GM18907 (cell line): ENCODE measurements at regions not wholly inside any gene's neighbourhood (a gene's known extent, or its start where the extent isn't known, plus 50 kb on each side); places are given as distances from the start of the nearest gene placed in this dataset.

Experiments
- ATAC-seq: cut with Tn5 transposase; IDR thresholded peaks from one replicate; pipeline ENCODE4 v1.9.1; 2021; ENCODE audit warnings: mild to moderate bottlenecking, moderate library complexity; ENCODE audit not compliant: unreplicated experiment

DNA sequence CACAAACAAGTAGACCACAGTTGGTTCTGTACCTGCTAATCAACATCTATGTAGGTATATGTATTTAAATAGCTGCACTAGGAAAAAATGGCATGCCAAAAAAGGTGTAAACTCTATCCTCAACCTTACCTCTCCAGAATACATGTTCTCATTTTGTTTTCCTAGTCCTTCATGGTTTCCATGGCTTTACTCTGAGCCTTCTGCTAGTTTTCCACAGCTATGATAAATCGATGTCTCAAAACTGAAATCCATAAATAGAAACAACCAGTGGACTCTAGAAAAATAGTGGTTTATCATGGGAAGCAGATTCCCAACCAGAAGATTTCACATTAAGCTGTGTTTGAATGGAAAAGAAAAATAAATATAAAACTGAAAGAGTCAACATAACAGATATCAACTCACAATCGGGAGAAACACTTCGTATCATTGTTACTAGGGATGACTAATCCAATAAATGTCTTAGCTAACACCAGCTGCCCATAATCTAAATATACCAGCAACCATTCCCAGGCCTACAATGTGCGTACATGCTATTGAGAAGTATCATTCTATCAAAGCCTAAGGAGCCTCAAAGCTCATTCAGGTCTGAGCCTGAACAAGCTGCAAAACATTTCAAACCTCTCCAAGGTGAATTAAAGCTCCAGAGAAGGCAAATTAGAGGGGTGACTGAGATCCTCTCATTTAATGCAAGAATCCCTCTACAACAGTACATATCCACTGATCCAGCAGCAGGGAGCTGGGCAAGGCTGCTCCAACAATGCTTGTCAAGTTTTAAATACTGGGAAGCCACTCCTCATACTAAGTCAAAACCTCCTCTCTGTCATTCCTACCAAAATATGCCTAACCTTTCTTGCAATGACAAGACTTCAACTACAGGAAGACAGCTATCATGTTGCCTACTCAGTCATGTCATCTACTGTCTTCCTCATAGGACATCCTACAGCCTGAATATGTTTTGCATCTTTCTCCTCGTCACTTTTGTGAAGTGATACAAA lies 90.2 kb downstream of the KCTD12 start:
- no peak for ATAC-seq

DNA sequence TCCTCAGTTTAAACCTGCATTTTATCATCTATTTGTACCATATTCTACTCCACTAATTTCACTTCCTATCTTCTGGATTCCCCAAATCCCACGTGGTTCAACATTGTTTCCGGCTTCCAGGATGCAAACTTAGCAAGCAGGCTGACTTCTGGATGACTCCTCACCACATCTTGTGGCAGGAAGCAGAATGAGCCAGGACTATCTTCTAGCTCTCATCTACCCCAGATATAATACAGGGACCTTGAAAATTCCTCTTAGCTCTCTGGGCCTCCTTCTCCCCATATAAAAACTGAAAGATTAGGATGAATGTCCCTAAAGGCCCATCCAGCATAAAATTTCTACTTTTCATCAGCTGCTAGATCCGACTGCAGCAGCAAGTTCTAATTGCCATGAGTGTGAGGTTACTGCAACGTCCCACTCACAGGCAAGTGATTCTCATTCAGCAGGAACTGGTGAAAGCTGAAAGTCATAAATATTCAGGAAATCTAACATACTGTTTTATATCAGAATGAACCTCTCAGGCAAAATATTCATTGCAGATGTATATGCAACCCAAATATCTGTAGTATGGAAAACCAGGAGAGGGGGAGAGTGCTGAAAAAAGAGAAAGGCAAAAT lies 93.4 kb downstream of the KCTD12 start:
- ATAC-seq, result no peak

DNA sequence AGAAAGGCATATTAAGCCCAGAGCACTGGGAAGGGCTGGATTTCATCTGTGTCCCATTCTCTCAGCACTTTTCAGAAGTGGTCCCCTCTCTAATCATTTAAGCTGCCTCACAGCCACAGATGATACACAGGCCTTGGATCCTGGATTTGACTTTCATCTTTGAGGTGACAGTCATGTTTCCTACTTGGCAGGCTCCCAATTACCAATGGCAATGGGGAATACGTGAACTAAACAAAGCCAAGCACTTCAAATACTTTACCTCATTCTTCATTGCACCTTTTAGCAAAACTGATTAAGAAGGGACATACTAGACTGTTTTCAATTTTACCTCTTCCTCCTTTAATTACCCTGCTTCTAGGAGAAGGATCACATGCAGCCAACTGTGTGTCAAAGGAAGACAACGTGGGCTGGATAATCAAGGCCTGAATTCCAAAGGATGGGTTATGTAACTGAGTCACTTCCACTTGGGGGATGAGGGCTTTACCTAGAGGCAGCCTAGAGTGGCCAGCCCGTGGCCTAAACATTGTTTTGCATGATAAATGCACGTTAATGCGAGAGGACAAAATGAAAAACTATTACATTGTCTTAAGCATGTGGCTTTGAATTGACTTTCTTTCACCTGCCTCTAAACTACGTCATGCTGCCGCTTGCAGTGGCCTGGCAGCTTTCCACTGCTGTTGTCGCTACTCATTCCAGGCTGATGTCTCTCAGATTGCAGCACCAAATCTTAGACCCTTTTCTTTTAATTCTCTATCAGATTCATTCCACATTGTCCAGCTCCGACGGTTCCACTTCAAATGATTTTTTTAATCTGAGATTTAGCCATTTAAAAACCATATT lies 95.0 kb downstream of the KCTD12 start:
- no peak for ATAC-seq

DNA sequence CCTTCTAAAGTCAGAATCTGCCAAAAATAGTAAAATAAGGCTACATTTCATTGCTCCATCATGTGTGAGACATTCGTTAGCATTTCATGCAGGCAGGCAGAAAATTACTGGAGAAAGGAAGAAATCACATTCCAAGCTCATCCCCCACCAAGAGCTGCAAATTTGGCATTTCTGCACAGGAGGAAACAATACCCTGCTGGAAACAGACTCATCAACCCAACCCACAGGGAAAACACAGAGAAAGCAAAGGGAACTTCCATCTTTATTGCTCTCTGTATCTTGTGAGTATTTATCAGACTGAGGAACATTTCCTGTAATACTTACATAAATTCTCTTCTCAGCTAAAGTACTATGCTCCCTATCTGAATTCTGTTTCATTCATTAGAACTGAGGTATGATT lies 95.7 kb downstream of the KCTD12 start:
- ATAC-seq, result no peak

DNA sequence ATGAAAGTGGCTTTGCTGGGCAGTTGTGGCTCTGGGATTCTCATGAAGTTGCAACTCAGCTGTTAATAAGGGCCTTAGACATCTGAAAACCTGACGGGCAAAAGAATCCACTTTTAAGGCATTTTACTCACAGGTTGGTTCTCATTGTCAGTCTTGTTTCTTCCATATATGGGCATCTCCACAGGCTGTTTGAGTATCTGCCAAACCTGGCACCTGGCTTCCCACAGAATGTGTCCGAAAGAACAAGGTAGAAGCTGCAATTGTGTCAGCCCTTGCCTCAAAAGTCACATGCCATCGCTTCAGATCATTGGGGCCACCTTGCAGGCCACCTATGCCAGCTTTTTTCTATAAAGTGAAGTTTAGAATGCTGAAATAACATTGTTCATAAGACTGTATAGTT lies 102.4 kb downstream of the KCTD12 start:
- no peak for ATAC-seq

DNA sequence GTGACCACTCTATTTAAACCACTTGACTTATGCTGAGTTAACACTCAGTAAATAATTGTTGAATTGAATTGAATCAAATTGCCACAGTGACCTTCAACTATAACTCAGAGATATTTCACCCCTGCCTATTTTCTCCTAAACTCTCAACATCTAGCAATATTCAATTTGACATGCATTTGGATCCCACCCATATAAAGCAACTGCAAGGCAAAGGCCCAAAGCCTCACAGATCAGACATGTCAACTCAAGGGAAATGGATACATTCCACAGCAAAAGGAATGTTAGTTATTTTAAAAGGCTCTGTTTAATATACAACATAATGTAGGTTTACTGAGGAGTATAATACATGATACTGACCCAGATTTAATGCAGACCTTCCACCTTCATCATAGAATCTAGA lies 107.4 kb downstream of the KCTD12 start:
- no peak for ATAC-seq

DNA sequence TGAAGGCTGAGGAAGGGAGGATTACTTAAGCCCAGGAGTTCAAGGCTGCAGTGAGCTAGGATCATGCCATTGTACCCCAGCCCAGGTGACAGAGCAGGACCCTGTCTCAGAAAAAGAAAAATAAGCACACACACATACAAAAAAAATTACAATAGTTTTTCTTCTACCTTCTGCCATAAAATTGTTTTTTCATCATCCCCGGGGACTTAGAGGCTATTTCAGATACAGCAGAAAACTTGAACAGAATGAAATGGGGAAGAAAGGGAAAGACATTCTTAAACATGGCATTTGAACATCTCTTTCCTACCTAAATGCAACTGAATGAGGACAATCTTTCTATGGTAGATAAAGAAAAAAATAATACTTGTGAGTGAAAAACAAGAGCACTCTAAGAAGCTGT lies 109.1 kb downstream of the KCTD12 start:
- no peak for ATAC-seq

DNA sequence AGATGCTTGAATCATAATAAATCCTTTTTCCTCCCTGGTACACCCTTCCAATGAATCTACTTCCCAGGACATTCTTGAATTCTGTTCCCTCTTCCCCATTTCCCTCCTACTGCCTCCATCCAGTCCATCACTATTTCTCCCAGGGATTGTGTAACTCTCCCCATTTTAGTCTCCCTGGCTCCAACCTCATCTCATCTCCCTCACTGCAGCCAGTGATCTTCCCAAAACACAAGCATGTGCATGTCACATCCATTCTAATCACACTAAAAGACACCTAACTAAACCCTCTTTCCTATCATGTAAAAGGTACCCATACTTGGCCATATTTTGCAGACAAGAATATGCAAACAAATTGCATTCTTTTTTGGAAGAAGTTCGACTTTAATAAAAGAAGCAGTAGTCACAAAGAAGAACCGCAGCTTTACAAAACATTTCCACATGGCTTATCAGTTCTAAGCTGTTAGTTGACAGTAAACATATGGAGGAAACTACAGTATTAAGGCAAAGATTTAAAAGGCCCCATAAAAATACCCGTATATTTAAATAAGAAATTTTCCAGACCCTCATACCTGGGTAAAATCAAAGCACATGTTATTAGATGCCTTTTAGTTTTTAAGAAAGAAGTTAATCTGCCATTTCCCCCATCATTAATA lies 111.0 kb downstream of the KCTD12 start:
- ATAC-seq, result no peak

DNA sequence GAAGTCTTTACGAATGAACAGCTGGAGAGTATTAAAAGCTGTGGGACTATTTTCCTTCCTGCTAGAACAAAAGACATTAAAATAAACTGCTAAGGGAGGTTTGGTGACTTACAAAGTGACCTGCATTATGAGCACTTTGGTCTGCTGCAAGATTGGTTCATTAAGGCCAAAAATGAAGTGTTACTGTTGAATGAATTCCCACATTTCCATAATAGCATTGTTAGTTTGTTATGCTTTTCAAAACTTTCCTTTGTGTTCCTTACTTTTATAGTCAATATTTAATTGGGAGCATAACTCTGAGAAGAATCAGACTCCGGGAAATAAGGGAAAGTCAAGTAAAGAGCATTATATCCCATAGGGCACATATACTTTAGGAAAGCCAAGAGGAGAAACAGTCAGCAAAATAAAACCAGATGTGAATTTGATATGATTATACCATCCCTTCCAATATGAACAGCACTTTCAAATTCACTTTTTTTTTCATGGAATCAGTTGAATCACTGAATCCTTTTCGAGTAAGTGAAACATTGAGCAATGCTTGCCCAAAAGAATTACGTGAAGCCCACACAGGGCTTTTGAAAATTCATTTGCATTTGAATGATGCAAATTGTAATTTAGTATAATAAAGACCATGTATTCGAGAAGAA lies 112.6 kb downstream of the KCTD12 start:
- no peak for ATAC-seq

DNA sequence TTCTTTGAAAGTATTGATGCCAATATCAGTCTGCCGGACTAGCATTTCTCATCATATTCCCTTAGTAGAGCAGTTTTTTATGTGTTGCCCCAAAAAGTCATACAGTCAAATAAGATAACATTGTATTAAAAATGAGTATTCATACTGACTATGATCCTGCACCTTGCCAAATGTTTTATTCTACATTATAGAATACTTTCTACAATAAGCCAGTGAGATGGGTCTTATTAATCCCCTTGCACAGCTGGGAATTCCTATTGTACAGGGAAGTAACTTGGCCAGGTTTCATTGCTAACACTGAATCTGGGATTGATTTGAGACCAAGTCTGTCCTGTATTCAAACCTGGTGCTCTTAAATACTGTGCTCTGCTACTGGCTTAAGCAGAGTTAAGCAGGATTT lies 114.0 kb downstream of the KCTD12 start:
- no peak for ATAC-seq

DNA sequence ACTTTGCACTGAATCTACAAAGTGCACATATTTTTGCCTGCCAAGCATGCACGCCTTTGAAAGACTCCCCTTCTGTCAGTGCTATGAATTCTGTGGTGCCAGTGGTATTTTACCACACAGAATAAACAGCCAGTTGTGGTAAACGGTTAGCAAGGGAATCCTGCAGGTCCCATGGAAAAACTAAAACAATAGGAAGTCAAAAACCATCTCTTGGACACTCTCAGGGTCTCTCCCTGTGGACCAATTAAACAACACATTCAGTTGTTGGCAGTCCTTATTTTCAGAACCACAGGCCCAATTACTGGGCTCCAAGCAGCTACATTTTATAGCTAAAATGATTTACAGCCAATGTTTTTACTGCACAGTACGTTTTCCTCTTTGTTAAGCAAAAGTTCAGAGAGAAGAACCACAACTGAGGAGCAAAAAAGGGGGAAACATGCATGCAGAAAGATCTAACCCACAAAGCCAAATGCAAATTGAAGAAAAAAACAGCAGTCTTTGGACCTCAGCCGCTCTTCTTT lies 116.9 kb downstream of the KCTD12 start:
- ATAC-seq, result no peak

DNA sequence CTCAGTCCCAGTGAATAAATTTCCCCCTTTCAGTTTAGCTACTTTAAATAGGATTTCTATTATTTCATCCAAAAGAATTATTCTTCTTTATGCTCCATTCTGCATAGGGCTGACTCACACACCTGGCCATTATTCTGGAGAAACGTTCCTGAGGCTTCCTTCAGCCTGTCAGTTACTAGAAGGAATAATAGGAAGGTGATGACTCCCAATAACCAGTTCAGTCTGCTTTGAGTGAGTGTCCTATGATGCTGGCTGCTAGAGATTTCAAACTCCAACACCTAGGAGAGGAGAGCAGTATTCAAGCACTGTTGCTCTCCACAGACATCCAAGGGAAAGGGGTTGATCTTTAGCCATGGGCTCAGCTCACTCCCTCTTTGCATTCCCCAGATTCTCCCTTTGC lies 117.8 kb downstream of the KCTD12 start:
- ATAC-seq, result no peak

DNA sequence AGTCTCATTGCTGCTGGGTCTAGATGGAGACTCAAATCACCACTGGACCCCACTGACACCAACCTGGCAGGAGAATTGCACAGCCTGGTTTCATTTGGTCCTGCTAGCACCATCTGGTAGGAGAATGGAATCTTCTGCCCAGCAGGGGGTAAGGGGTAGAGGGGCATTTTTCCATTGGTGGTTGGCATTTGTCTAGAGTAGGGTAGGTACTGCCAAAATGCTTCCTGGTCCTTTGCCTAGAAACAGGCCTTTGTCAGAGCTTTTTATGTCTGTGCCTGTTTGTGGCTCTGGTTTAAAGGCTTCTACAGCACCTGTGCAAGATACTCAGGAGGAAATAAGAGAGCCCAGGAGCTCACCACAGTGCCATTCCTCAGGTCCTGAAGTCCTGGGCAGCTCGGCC lies 121.3 kb downstream of the KCTD12 start:
- ATAC-seq, result no peak

DNA sequence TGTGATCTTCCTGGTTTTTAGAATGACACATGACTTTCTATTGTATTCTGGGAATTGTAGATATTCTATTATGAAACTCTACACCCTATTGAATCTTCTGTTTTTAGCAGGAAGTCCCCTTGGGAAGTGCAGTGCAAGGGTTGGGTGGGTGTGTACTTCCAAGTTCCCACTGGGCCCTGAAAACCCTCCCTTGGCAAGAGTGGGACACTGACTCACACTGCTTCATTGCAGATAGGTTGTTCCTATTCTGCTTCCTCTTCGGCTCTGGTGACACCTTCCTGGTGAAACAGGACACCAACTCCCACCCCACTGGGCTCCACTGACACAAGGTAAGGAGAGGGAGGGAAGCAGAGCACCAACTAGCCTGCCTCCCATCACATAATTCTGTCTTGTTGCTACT lies 121.8 kb downstream of the KCTD12 start:
- ATAC-seq, result no peak

DNA sequence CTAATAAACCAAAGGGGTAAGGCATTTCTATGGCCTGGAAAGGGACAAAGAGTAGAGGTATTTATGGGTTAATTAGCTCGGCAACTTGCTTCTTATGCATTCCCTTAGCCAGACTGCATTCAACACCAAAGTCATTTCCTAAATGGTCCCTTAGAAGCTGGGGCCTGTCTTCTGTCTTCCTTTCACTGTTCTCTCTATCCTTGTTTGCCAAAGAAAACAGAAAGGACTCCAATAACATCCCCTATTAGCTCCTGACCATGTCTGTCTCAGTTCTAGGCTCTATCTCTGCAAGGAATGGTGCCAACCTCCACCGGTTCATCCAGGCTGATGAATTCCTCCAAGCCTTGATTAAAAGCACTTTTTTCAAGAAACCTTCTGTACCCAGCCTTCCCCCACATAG lies 123.5 kb downstream of the KCTD12 start:
- no peak for ATAC-seq

DNA sequence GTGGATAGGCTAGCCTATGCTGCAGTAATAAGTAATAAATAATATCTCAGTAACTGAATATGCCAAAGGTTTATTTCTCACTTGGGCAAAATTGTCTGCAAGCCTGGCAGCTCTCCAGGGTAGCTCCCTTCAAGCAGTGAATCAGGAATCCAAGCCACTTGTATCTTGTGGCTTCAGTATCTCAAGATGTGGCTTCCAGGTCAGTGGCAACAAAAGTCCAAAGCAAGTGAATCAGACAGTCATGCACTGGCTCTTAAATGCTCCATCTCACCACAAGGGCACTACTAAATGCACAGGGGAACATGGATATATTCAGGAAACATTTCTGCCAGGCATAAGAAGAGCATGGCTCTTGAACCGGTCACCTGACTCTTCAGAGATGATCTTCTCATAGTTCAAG lies 126.3 kb downstream of the KCTD12 start:
- no peak for ATAC-seq

DNA sequence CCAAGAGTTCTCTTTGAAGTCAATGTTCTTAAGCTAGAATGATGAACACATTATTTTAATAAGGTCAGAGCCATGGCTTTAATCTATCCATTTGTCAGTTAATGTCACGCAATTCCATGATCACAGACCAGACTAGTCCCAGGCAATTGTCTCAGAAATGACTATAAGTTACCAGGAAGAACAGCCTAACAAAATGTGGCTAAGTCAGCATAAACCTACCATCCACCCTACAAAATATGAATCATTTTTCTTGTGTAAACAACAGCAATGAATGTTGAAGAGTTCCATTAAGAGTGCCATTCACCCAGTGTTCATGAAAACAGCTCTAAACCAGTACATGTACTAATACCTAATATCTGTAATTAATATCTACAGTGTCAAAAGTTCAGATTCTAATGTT lies 127.5 kb downstream of the KCTD12 start:
- no peak for ATAC-seq

DNA sequence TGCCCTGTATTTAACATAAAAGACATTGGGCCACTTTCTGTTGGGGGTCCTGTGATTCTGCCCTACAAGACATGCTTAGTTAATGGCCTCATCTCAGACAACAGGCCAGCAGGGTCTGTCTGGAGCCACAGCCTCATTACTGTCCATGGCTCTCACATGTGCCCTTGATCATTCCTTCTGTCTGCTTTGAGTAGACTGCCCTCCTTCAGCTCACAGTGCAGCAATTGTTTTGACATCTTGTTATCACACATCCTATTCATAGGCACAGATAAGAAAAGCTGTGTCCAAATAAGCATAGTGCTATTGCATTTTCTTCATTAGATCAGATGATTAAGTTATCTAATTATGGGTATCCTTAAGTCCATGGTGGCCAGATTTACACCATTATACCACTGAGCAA lies 127.9 kb downstream of the KCTD12 start:
- no peak for ATAC-seq

DNA sequence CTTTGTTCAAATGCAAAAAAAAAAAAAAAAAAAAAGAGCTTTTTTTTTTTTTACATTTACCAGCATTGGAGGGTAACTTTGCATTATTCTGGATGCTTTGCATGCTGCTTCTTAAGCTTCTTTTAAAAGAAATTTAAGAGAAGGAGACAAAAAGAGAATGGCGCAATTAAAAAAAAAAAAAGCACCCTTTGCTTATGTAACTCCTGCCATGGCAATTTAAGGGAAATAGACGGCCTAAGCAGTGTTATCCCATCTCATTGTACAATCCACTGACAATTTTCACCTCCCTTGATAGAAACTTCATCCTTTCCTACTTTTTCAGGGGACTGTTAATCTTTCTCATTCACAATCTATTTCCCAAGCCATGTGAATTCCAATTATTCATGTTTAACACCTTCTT lies 129.8 kb downstream of the KCTD12 start:
- ATAC-seq, result no peak

DNA sequence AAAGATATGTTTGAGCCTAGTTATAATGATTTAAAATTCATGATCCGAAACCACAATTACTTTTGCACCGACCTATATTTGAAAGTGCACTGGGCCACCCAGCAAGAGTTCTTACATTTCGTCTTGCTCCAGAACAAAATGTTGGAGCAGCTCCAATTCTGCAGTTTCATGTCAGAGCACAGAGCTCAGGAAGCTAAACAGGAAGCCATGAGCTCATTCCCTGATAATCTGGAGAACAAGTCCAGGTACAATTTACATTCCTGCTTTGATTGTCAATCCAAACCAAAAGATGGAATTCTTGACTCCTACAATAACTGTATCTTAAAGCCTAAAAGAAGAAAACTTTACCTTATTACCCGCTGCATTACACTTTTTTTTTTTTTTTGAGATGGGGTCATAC lies 131.8 kb downstream of the KCTD12 start:
- no peak for ATAC-seq
